Astrocyte of the cerebellum (primary cell): ENCODE measurements at regions not wholly inside any gene's neighbourhood (a gene's known extent, or its start where the extent isn't known, plus 50 kb on each side); places are given as distances from the start of the nearest gene placed in this dataset.

Source experiments
- DNase-seq: peaks from one replicate; pipeline ENCODE4 v3.0.0-alpha.2; 2011; ENCODE audit warnings: low read depth
- H3K4me3 ChIP-seq: 2 replicates; pipeline ENCODE4 v1.5.1; 2011; ENCODE audit warnings: mild to moderate bottlenecking, low read depth, low read length, moderate library complexity
- in situ Hi-C: cut with HindIII; loops from 2 replicates; pipeline ENCODE4 v1.10.0; 2017; ENCODE audit warnings: low sequenced_read_pairs
- TF ChIP-seq, protein P1 (sequence below): IDR thresholded peaks from 2 replicates; pipeline ENCODE4 v1.5.1; 2012; ENCODE audit warnings: low read length, low read depth, moderate library complexity, mild to moderate bottlenecking; ENCODE audit errors: missing control alignments

DNA sequence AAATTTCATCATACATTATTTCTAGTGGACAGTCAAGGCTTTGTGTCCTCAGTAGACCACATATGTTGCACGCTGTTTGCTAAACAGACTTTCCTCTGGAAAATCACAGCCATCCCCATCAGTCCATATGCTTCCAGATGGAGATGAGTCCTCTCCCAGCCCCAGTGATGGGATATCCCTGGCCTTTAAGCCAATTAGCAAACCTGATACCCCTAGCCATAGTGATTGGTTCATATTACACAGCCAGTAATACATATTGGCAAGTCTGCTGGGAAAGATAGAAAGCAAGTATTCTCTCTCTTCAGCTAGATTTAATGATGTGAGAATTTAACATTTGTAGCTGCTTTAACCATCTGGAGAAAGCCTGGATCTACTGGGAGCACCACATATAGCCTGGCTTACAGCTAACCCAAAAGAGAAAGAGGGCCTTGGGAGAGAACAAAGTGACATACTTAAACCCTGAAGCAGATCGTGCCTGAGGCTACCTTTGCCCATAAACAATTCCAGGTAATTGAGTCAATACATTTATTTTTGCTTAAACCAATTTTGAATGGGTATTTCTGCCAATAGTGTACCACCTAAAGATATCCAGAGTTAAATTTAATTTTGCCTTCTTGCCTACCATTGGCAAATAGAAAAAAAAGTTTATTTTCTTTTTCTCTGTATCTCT lies 103.5 kb upstream of the HIVEP1 start:
- no peak overlapping the region for H3K4me3 ChIP-seq
- in situ Hi-C loops, result no loop called here
- DNase-seq, result no peak
- TF ChIP-seq, protein P1, sequence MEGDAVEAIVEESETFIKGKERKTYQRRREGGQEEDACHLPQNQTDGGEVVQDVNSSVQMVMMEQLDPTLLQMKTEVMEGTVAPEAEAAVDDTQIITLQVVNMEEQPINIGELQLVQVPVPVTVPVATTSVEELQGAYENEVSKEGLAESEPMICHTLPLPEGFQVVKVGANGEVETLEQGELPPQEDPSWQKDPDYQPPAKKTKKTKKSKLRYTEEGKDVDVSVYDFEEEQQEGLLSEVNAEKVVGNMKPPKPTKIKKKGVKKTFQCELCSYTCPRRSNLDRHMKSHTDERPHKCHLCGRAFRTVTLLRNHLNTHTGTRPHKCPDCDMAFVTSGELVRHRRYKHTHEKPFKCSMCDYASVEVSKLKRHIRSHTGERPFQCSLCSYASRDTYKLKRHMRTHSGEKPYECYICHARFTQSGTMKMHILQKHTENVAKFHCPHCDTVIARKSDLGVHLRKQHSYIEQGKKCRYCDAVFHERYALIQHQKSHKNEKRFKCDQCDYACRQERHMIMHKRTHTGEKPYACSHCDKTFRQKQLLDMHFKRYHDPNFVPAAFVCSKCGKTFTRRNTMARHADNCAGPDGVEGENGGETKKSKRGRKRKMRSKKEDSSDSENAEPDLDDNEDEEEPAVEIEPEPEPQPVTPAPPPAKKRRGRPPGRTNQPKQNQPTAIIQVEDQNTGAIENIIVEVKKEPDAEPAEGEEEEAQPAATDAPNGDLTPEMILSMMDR, result no peak

DNA sequence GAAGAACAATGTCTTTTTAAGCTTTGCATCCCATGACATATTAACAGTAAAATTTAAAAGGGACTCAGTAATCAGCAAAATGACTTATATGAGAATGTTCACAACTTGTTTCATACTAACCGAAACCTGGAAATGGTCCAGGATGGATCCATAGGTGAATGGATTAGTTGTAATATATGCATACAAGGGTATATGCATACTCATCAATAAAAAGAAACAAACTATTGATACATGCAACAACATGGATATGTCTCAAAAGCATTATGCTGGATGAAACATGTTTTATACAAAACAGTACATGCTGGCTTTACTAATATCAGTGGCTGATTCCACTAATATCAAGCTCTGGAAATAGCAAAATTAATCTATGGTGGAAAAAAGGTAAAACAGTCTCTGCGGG lies 108.5 kb upstream of the HIVEP1 start:
- DNase-seq, result no peak
- no peak overlapping the region for H3K4me3 ChIP-seq
- in situ Hi-C loops, result no loop called here
- TF ChIP-seq, protein P1, result no peak

DNA sequence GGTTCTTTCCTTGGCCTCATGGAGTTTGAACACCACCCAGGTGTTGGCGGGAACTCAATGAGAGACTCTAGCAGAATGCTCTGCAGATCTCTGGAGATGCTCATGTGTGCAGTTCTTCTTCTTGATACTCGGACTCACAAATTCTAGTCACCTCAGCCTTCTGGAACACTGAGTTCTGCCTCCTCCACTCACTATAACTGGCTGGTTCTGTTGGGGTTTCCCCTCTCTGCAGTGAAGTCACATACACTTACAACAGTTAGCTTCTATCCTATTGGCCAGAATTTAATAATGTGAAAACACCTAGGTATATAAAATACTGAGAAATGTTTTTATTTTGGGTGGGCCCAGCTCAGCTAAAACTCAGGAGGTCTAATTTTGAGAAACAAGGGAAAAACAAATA lies 109.6 kb upstream of the HIVEP1 start:
- no peak overlapping the region for H3K4me3 ChIP-seq
- TF ChIP-seq, protein P1, result no peak
- no peak for DNase-seq
- in situ Hi-C loops, result no loop called here

DNA sequence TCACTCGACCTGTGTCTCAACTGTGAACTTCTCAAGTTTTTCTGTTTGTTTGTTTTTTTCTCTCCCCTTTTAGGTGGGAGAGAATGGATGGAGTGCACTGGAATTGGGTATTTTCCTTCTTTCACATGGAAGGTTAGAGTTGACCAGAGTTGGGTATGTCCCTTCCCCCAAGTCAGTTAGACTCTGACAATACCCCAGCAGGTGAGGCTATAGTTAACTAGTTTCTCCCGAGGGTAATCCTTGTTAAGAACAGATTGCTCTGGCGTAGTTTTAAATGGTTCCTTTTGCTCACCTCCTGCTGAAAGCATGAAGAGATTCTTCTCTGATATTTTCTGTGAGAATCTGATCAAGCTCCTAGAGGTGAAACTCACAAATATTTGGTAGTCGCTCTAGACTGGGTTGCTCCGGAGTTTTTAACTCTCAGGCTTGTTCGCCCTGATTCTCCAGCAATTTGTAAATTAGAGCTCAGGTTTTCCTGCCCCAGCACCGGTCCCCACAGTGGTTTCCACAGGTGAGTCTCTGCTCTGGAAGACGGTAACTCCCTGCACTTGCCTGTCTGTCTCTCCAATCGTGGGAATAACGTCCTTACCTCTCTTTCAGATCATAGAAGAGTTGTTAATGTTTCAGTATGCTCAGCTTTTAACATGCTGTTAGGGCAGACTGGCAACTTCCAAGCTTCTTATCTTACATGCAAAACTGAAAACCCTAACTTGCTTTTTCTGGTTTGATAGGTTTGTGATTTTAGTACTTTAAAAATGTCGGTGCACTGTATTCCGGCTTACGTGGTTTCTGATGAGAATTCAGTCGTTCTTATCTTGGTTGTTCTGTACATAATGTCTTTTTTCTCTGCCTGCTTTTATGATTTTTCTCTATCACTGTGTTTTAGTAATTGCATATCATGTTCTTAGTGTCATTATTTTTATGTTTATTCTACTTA lies 111.2 kb upstream of the HIVEP1 start:
- DNase-seq, result no peak
- H3K4me3 ChIP-seq, result no peak overlapping the region
- TF ChIP-seq, protein P1, result no peak
- in situ Hi-C loops, result no loop called here

GRCh38 chr6:11899645-11900044 lies 112.5 kb upstream of the HIVEP1 start:
- no peak for DNase-seq
- in situ Hi-C loops, result no loop called here
- TF ChIP-seq, protein P1, result no peak
- H3K4me3 ChIP-seq, result no peak overlapping the region

DNA sequence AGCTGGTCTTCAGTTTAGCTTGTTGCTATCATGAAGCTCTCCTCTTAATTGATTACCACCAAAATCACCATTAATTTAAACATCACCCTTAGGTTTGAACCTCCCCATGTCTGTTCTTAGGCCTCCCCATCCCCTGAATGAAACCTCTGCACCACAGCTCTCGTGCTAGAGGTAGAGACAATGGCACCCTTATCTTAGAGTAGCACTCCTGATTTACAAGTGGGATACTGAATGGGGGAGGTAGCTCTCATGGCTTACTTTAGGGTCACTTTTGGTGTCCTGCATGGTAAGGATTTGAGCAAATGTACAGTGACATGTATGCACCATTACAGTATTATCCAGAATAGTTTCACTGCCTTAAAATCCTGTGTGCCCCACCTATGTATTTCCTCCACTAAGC lies 115.6 kb upstream of the ADTRP start:
- TF ChIP-seq, protein P1, result no peak
- in situ Hi-C loops, result no loop called here
- DNase-seq, result no peak
- no peak overlapping the region for H3K4me3 ChIP-seq
